Small intestine (tissue), 7 donors: ENCODE measurements at regions not wholly inside any gene's neighbourhood (a gene's known extent, or its start where the extent isn't known, plus 50 kb on each side); places are given as distances from the start of the nearest gene placed in this dataset.

Experiments used
- DNase-seq, 2 donors: peaks; one replicate each; pipeline versions ENCODE4 v3.0.0 to v3.0.0-alpha.2; 2013
- FAIRE-seq: peaks from 2 replicates; lab custom pipeline; 2012; peaks lifted over from hg19 to GRCh38; lab: Jason Lieb, UNC
- H3K27ac ChIP-seq, 3 donors: one replicate each; pipeline ENCODE4 v1.5.1; 2013; ENCODE audit warnings: low read length in 2 of 3, mild to moderate bottlenecking in 2 of 3, control low read depth in 1 of 3, inconsistent platforms in 1 of 3, low read depth in 1 of 3, moderate library complexity in 1 of 3
- H3K27me3 ChIP-seq, 3 donors: one replicate each; pipeline ENCODE4 v1.6.1; 2013; ENCODE audit warnings: low read length in 3 of 3, inconsistent platforms in 1 of 3; ENCODE audit not compliant: control insufficient read depth in 3 of 3, insufficient read depth in 3 of 3
- H3K36me3 ChIP-seq, 3 donors: one replicate each; pipeline ENCODE4 v1.6.1; 2013; ENCODE audit warnings: low read length in 3 of 3, inconsistent platforms in 1 of 3, low read depth in 1 of 3, mild to moderate bottlenecking in 1 of 3, moderate library complexity in 1 of 3; ENCODE audit not compliant: control insufficient read depth in 3 of 3, insufficient read depth in 2 of 3
- H3K4me1 ChIP-seq, 3 donors: one replicate each; pipeline ENCODE4 v1.6.1; 2013; ENCODE audit warnings: low read length in 2 of 3, inconsistent platforms in 1 of 3, low read depth in 1 of 3, mild to moderate bottlenecking in 1 of 3, moderate library complexity in 1 of 3; ENCODE audit not compliant: control insufficient read depth in 3 of 3, insufficient read depth in 2 of 3
- H3K4me3 ChIP-seq, 3 donors: one replicate each; pipeline ENCODE4 v1.5.1; 2013; ENCODE audit warnings: low read length in 3 of 3, control low read depth in 1 of 3, inconsistent platforms in 1 of 3, low read depth in 1 of 3, mild to moderate bottlenecking in 1 of 3, moderate library complexity in 1 of 3
- H3K9me3 ChIP-seq, 2 donors: one replicate each; pipeline ENCODE4 v1.6.1; 2013; ENCODE audit warnings: low read depth in 1 of 2, low read length in 1 of 2; ENCODE audit not compliant: control insufficient read depth in 2 of 2, insufficient read depth in 1 of 2
- WGBS, 3 donors: extraction: QIAGEN DNeasy Blood & Tissue Kit; methylation state at CpG; one replicate each; pipeline ENCODE4 v1.1.7; 2013; 5-methylcytosine and 5-hydroxymethylcytosine counted together
- donor health status: healthy with polysubstance abuse.
- donor health status: control.
- donor health status: control.
- donor health status: Bipolar disorder and iron deficiency.
- donor health status: healthy.

GRCh38 chr3:55189359-55189801 lies 261.5 kb upstream of the LRTM1 start:
- no peak overlapping the region for H3K27ac ChIP-seq
- FAIRE-seq (no peak), DNase-seq (no peak)
- H3K9me3 ChIP-seq: no peaks in the 10 kb centered on the region
- 71 to 74% (median 72%) methylated on average over 5 of the region's 5 CpGs for WGBS, 3 donors
- no peaks in the 10 kb centered on the region for H3K4me1 ChIP-seq
- no peaks in the 10 kb centered on the region for H3K36me3 ChIP-seq
- H3K4me3 ChIP-seq: no peak overlapping the region
- no peaks in the 10 kb centered on the region for H3K27me3 ChIP-seq

DNA sequence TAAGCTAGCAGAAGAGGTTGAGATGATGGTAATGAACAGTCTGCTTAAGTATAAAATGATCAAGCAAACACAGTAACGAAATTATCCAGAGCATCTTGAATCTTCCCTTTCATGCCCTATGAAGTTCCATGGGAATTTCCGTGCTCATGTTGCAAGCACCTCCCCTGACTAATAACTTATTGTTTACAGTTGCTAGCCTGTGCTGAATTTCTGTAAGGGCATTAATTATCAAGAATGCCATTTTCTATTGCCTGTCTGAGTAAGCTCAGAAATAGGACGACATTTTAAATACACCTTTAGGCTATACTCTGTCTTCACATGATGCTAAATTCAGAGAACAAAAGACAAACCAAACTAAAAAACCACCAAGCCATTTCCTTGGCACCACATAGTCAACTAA lies 257.5 kb upstream of the LRTM1 start:
- no peak for FAIRE-seq
- H3K27me3 ChIP-seq: no peaks in the 10 kb centered on the region
- H3K4me1 ChIP-seq: no peaks in the 10 kb centered on the region
- no peaks in the 10 kb centered on the region for H3K36me3 ChIP-seq
- no peak overlapping the region for H3K4me3 ChIP-seq
- no peak for DNase-seq
- WGBS, 3 donors: 63 to 71% (median 65%) methylated on average over 3 of the region's 3 CpGs
- H3K27ac ChIP-seq: no peak overlapping the region
- H3K9me3 ChIP-seq: no peaks in the 10 kb centered on the region

GRCh38 chr3:55183201-55183600 lies 255.3 kb upstream of the LRTM1 start:
- H3K4me1 ChIP-seq: no peaks in the 10 kb centered on the region
- FAIRE-seq (no peak), DNase-seq (no peak)
- H3K36me3 ChIP-seq: no peaks in the 10 kb centered on the region
- no peaks in the 10 kb centered on the region for H3K9me3 ChIP-seq
- H3K4me3 ChIP-seq: no peak overlapping the region
- no peak overlapping the region for H3K27ac ChIP-seq
- no peaks in the 10 kb centered on the region for H3K27me3 ChIP-seq

DNA sequence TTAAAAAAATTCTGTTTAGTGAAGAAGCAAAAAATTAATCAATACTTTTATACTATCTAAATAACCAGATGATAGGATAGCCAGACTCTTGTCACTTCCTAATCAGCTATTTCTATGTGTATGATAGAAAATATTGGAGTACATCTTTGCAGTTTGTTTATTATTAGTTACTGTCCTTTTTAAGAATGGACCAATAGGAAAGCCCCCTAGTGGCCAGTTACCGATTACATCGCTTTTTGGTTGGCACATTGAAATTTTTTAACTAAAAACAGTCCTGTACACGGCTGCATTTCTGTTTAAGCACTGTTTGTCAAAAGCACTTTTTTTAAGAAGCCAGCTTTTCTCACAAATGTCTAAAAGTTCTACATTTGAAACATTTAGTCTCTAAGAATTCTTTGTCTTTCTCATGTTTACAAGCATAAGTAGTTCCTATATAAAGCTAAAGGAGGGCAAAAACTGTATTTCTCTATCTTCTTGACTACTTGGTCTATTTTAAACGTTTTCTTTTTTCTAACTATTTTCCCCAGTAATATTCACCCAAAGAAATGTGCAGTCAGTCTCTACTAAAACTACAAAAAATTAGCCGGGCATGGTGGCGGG lies 253.2 kb upstream of the LRTM1 start:
- H3K36me3 ChIP-seq: no peaks in the 10 kb centered on the region
- FAIRE-seq (no peak), DNase-seq (peak; percentile 16 to 24)
- H3K4me3 ChIP-seq: no peak overlapping the region
- WGBS, 3 donors: 34 to 35% (median 34%) methylated on average over 6 of the region's 6 CpGs
- no peaks in the 10 kb centered on the region for H3K9me3 ChIP-seq
- no peaks in the 10 kb centered on the region for H3K4me1 ChIP-seq
- no peak overlapping the region for H3K27ac ChIP-seq
- no peaks in the 10 kb centered on the region for H3K27me3 ChIP-seq

DNA sequence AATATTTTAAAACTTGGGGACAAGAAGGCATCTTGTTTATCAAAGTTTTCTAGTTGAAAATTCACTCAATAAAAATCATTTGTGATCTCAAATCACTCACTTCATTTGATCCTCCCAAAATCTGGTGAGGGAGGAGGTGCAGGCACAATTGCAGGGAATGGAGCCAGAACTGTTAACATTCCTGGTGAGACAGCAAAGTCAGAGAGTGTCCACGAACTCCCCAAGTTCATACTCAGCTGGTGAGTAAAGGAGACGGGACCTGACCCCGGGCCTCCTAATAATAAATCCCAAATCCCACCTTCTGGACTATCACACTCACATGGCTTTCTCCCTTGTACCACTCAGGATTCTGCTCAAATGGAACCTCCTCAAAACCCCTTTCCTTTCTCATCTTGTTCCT lies 252.3 kb upstream of the LRTM1 start:
- Histone ChIP-seq H3K9me3 (no peaks in the 10 kb centered on the region), H3K36me3 (no peaks in the 10 kb centered on the region), H3K4me1 (no peaks in the 10 kb centered on the region), H3K27ac (no peak overlapping the region), H3K27me3 (no peaks in the 10 kb centered on the region), H3K4me3 (no peak overlapping the region)
- no peak for DNase-seq
- FAIRE-seq: no peak
- 68 to 79% (median 69%) methylated on average over 3 of the region's 3 CpGs for WGBS, 3 donors

GRCh38 chr3:55178336-55178735 lies 250.5 kb upstream of the LRTM1 start:
- WGBS, 3 donors: 49 to 73% (median 63%) methylated on average over 3 of the region's 3 CpGs
- FAIRE-seq (no peak), DNase-seq (no peak)
- Histone ChIP-seq H3K4me3 (no peak overlapping the region), H3K36me3 (no peaks in the 10 kb centered on the region), H3K4me1 (no peaks in the 10 kb centered on the region), H3K27ac (no peak overlapping the region), H3K27me3 (no peaks in the 10 kb centered on the region), H3K9me3 (no peaks in the 10 kb centered on the region)

- WGBS, 3 donors: 42 to 63% (median 51%) methylated on average over 6 of the region's 6 CpGs
- Histone ChIP-seq H3K9me3 (no peaks in the 10 kb centered on the region), H3K27me3 (no peaks in the 10 kb centered on the region), H3K4me1 (no peaks in the 10 kb centered on the region), H3K27ac (no peak overlapping the region), H3K4me3 (no peak overlapping the region), H3K36me3 (no peaks in the 10 kb centered on the region)
- FAIRE-seq: no peak
- no peak for DNase-seq
Observed at GRCh38 chr3:55177749-55178148, 249.9 kb upstream of the LRTM1 start.

GRCh38 chr3:55175423-55175822 lies 247.6 kb upstream of the LRTM1 start:
- Histone ChIP-seq H3K27me3 (peaks cover 0 to 2% (median 0%) of the 10 kb centered on the region in 3 donors), H3K4me3 (no peak overlapping the region), H3K9me3 (no peaks in the 10 kb centered on the region), H3K36me3 (no peaks in the 10 kb centered on the region), H3K4me1 (no peaks in the 10 kb centered on the region), H3K27ac (no peak overlapping the region)
- no peak for DNase-seq
- no peak for FAIRE-seq
- WGBS, 3 donors: 70 to 91% (median 88%) methylated on average over 2 of the region's 2 CpGs

DNA sequence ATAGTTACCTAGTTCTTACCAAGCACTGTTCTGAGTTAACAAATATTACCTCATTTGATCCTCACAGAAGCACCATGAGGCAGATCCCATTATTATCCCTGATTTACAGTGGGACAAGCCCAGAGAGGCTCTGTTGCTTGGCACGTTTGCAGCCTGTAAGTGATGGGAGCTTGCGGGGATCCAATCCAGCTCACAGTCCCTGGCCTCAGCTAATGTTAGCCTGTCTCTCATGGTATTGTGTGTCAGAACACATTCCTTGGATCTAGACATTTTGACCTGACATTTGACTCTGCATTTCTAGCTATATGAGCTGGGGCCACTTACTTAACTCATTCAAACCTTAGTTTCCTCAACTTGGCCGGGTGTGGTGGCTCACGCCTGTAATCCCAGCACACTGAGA lies 246.9 kb upstream of the LRTM1 start:
- peaks cover 0 to 2% (median 0%) of the 10 kb centered on the region in 3 donors for H3K27me3 ChIP-seq
- no peaks in the 10 kb centered on the region for H3K4me1 ChIP-seq
- no peak overlapping the region for H3K4me3 ChIP-seq
- FAIRE-seq: no peak
- WGBS, 3 donors: 81 to 82% (median 81%) methylated on average over 4 of the region's 4 CpGs
- H3K9me3 ChIP-seq: no peaks in the 10 kb centered on the region
- no peaks in the 10 kb centered on the region for H3K36me3 ChIP-seq
- no peak overlapping the region for H3K27ac ChIP-seq
- DNase-seq: no peak
